Lung (tissue), 11 donors: ENCODE measurements at regions not wholly inside any gene's neighbourhood (a gene's known extent, or its start where the extent isn't known, plus 50 kb on each side); places are given as distances from the start of the nearest gene placed in this dataset.

Experiments used
- ATAC-seq: fragments of 200-7000 bp; cut with Tn5 transposase; one replicate; pipeline ENCODE4 v1.9.1; 2020; ENCODE audit warnings: moderate number of reproducible peaks; ENCODE audit not compliant: insufficient read depth, low FRiP score
- DNase-seq, 3 donors: peaks; one replicate each; pipeline ENCODE4 v3.0.0-alpha.2; 2013 to 2017
- H3K27ac ChIP-seq, 2 donors: one replicate each; pipeline ENCODE4 v1.5.1; 2013; ENCODE audit warnings: mild to moderate bottlenecking in 2 of 2, moderate library complexity in 2 of 2, control low read depth in 1 of 2, inconsistent platforms in 1 of 2, low read depth in 1 of 2, low read length in 1 of 2
- H3K27me3 ChIP-seq, 3 donors: one replicate each; pipeline ENCODE4 v1.5.1; 2013; ENCODE audit warnings: low read length in 2 of 3; ENCODE audit not compliant: control insufficient read depth in 3 of 3, insufficient read depth in 3 of 3
- H3K36me3 ChIP-seq, 4 donors: one replicate each; pipeline ENCODE4 v1.5.1; 2013; ENCODE audit warnings: low read length in 4 of 4, mild to moderate bottlenecking in 1 of 4, moderate library complexity in 1 of 4; ENCODE audit not compliant: control insufficient read depth in 4 of 4, insufficient read depth in 4 of 4
- H3K4me1 ChIP-seq, 5 donors: one replicate each; pipeline ENCODE4 v1.5.1; 2013; ENCODE audit warnings: low read length in 5 of 5, mild to moderate bottlenecking in 2 of 5, moderate library complexity in 1 of 5; ENCODE audit not compliant: control insufficient read depth in 5 of 5, insufficient read depth in 5 of 5
- H3K4me3 ChIP-seq: one replicate; pipeline ENCODE4 v1.5.1; 2013; ENCODE audit warnings: mild to moderate bottlenecking, control low read depth, moderate library complexity
- H3K9ac ChIP-seq, 2 donors: one replicate each; pipeline ENCODE4 v1.5.1; 2013; ENCODE audit warnings: low read length in 2 of 2, control low read depth in 1 of 2; ENCODE audit not compliant: insufficient read depth in 1 of 2
- H3K9me3 ChIP-seq, 4 donors: one replicate each; pipeline ENCODE4 v1.5.1; 2013; ENCODE audit warnings: low read length in 3 of 4, mild to moderate bottlenecking in 1 of 4, moderate library complexity in 1 of 4; ENCODE audit not compliant: control insufficient read depth in 4 of 4, insufficient read depth in 3 of 4
- WGBS, 2 donors: extraction: QIAGEN DNeasy Blood & Tissue Kit; methylation state at CpG; one replicate each; pipeline ENCODE4 v1.1.7; 2013; 5-methylcytosine and 5-hydroxymethylcytosine counted together
- TF ChIP-seq, protein P1 (sequence below): IDR thresholded peaks from 2 replicates; pipeline ENCODE4 v1.5.1; 2012; ENCODE audit warnings: mild to moderate bottlenecking; ENCODE audit errors: control extremely low read depth, extremely low read depth
- donor health status: control.
- donor health status: control.
- donor health status: Bipolar disorder and iron deficiency.
- donor health status: healthy.
- donor health status: DM: yes; HTN: yes; CAD: no.

- DNase-seq (no peak), ATAC-seq (no peak)
- Histone ChIP-seq H3K4me1 (no peaks in the 10 kb centered on the region), H3K36me3 (no peaks in the 10 kb centered on the region), H3K4me3 (no peak overlapping the region), H3K27me3 (no peaks in the 10 kb centered on the region), H3K27ac (no peak overlapping the region), H3K9ac (no peak overlapping the region), H3K9me3 (no peaks in the 10 kb centered on the region)
- TF ChIP-seq, protein P1, sequence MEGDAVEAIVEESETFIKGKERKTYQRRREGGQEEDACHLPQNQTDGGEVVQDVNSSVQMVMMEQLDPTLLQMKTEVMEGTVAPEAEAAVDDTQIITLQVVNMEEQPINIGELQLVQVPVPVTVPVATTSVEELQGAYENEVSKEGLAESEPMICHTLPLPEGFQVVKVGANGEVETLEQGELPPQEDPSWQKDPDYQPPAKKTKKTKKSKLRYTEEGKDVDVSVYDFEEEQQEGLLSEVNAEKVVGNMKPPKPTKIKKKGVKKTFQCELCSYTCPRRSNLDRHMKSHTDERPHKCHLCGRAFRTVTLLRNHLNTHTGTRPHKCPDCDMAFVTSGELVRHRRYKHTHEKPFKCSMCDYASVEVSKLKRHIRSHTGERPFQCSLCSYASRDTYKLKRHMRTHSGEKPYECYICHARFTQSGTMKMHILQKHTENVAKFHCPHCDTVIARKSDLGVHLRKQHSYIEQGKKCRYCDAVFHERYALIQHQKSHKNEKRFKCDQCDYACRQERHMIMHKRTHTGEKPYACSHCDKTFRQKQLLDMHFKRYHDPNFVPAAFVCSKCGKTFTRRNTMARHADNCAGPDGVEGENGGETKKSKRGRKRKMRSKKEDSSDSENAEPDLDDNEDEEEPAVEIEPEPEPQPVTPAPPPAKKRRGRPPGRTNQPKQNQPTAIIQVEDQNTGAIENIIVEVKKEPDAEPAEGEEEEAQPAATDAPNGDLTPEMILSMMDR = no peak
- 93 to 94% methylated on average over 3 of the region's 3 CpGs for whole genome bisulfite sequencing, 2 donors
Observed at GRCh38 chr18:70961939-70962338, 673.1 kb downstream of the SOCS6 start.

GRCh38 chr18:70956554-70956953 lies 667.7 kb downstream of the SOCS6 start:
- Histone ChIP-seq H3K4me1 (no peaks in the 10 kb centered on the region), H3K27me3 (no peaks in the 10 kb centered on the region), H3K36me3 (no peaks in the 10 kb centered on the region), H3K9ac (no peak overlapping the region), H3K9me3 (no peaks in the 10 kb centered on the region), H3K4me3 (no peak overlapping the region), H3K27ac (no peak overlapping the region)
- no peak for DNase-seq
- TF ChIP-seq, protein P1 = no peak
- no peak for ATAC-seq
- 86 to 89% methylated on average over 6 of the region's 6 CpGs for WGBS, 2 donors

- Histone ChIP-seq H3K27me3 (no peaks in the 10 kb centered on the region), H3K9ac (no peak overlapping the region), H3K9me3 (no peaks in the 10 kb centered on the region), H3K27ac (no peak overlapping the region), H3K4me3 (no peak overlapping the region), H3K4me1 (peaks cover 0 to 5% (median 0%) of the 10 kb centered on the region in 5 donors), H3K36me3 (no peaks in the 10 kb centered on the region)
- DNase-seq (no peak), ATAC-seq (no peak)
- TF ChIP-seq, protein P1 = no peak
- WGBS, 2 donors = 84 to 86% methylated on average over 8 of the region's 8 CpGs
Observed at GRCh38 chr18:70936160-70936559, 647.3 kb downstream of the SOCS6 start.
